ENCODE measurements at regions not wholly inside any gene's neighbourhood (a gene's known extent, or its start where the extent isn't known, plus 50 kb on each side); places are given as distances from the start of the nearest gene placed in this dataset.

GRCh38 chr13:59043016-59043415, 1120.7 kb downstream of the DIAPH3 start:
- TF ChIP-seq POLR2A (IDR thresholded peaks at IDR 0.05; ENCODE audit: low read depth, low read length) (no peak), TAF1 (IDR thresholded peaks at IDR 0.05; ENCODE audit: borderline replicate concordance, low read depth, low read length) (no peak), POLR2AphosphoS5 (IDR thresholded peaks at IDR 0.05; ENCODE audit: low read depth, low read length) (no peak)

Measured in GM12892 (cell line).